H1 (cell line): ENCODE measurements at regions not wholly inside any gene's neighbourhood (a gene's known extent, or its start where the extent isn't known, plus 50 kb on each side); places are given as distances from the start of the nearest gene placed in this dataset.

Experiments used
- CTCF ChIA-PET: fragments of 300-600 bp; sonication (Branson Sonifier 250); formaldehyde crosslinking; loops from one replicate; lab custom pipeline; 2021; ENCODE audit not compliant: partially characterized antibody; lab: Charles Lee
- POLR2A ChIA-PET: fragments of 300-600 bp; sonication (Branson Sonifier 250); formaldehyde crosslinking; loops from one replicate; lab custom pipeline; 2021; ENCODE audit warnings: inconsistent platforms; ENCODE audit not compliant: partially characterized antibody; lab: Charles Lee
- DNase-seq, 2 experiments: peaks; one replicate each; pipeline versions ENCODE4 v3.0.0 to v3.0.0-alpha.2; 2010 to 2022; ENCODE audit warnings: low spot score in 2 of 2, low read depth in 1 of 2, mixed read lengths in 1 of 2
- FAIRE-seq: peaks from 2 replicates; lab custom pipeline; 2011; peaks lifted over from hg19 to GRCh38; lab: Jason Lieb, UNC
- H2AFZ ChIP-seq: 2 replicates; pipeline ENCODE4 v1.8.1; 2012; ENCODE audit warnings: low read length, inconsistent platforms
- H2AK5ac ChIP-seq: 2 replicates; pipeline ENCODE4 v1.6.1; 2013; ENCODE audit warnings: low read depth, low read length
- H2BK120ac ChIP-seq: replicated peaks from 2 replicates; pipeline ENCODE3; 2013; ENCODE audit warnings: low read depth, low read length, inconsistent platforms
- H2BK12ac ChIP-seq: 2 replicates; pipeline ENCODE4 v1.6.1; 2013; ENCODE audit warnings: low read depth, low read length
- H2BK15ac ChIP-seq: 2 replicates; pipeline ENCODE4 v1.6.1; 2013; ENCODE audit warnings: low read length
- H2BK20ac ChIP-seq: 2 replicates; pipeline ENCODE4 v1.6.1; 2013; ENCODE audit warnings: low read length
- H2BK5ac ChIP-seq: 2 replicates; pipeline ENCODE4 v1.6.1; 2013; ENCODE audit warnings: low read depth, low read length
- H3K14ac ChIP-seq: 2 replicates; pipeline ENCODE4 v1.6.1; 2013; ENCODE audit warnings: inconsistent platforms; ENCODE audit not compliant: insufficient read length
- H3K18ac ChIP-seq: 2 replicates; pipeline ENCODE4 v1.6.1; 2013; ENCODE audit warnings: low read length; ENCODE audit errors: extremely low read depth
- H3K23ac ChIP-seq: 2 replicates; pipeline ENCODE4 v1.6.1; 2013; ENCODE audit warnings: inconsistent platforms; ENCODE audit not compliant: insufficient read length
- H3K23me2 ChIP-seq: 2 replicates; pipeline ENCODE4 v1.6.1; 2013; ENCODE audit warnings: low read depth, low read length
- H3K27ac ChIP-seq: 2 replicates; pipeline ENCODE4 v1.6.1; 2011; ENCODE audit warnings: low read depth, low read length, inconsistent platforms
- H3K27me3 ChIP-seq, 4 experiments: replicated peaks in 1 of 4; 1 replicate in 1 of 4; 2 replicates in 3 of 4; pipeline versions ENCODE4 v1.6.1 to v1.8.1; 2011 to 2013; ENCODE audit warnings: low read length in 3 of 4, mild to moderate bottlenecking in 3 of 4, inconsistent platforms in 2 of 4, mixed read lengths in 2 of 4, moderate library complexity in 1 of 4; ENCODE audit not compliant: control insufficient read depth in 3 of 4, insufficient read depth in 3 of 4; ENCODE audit errors: extremely low read depth in 1 of 4
- H3K36me3 ChIP-seq, 4 experiments: 2 replicates each; pipeline versions ENCODE4 v1.6.1 to v1.8.1; 2011 to 2013; ENCODE audit warnings: mild to moderate bottlenecking in 4 of 4, low read length in 3 of 4, moderate library complexity in 2 of 4, control low read depth in 1 of 4, inconsistent platforms in 1 of 4; ENCODE audit not compliant: insufficient read depth in 4 of 4, control insufficient read depth in 2 of 4
- H3K4ac ChIP-seq: replicated peaks from 2 replicates; pipeline ENCODE3; 2013; ENCODE audit warnings: low read length, low read depth, mixed read lengths, inconsistent platforms; ENCODE audit not compliant: insufficient read length
- H3K4me1 ChIP-seq, 4 experiments: replicated peaks in 1 of 4; 1 replicate in 1 of 4; 2 replicates in 3 of 4; pipeline versions ENCODE4 v1.6.1 to v1.8.1; 2011 to 2013; ENCODE audit warnings: low read length in 3 of 4, inconsistent platforms in 2 of 4, mixed read lengths in 1 of 4; ENCODE audit not compliant: insufficient read depth in 4 of 4, control insufficient read depth in 3 of 4
- H3K4me2 ChIP-seq, 2 experiments: 2 replicates each; pipeline versions ENCODE4 v1.6.1 to v1.8.1; 2011 to 2013; ENCODE audit warnings: low read depth in 2 of 2, low read length in 2 of 2, control low read depth in 1 of 2, inconsistent platforms in 1 of 2, mild to moderate bottlenecking in 1 of 2; ENCODE audit not compliant: insufficient read depth in 1 of 2
- H3K4me3 ChIP-seq, 4 experiments: fragments of 200-600, 300-600 bp in 1 of 4; sonication (generic), shearing (Covaris generic), sonication (Bioruptor Twin) in 1 of 4; 2 replicates each; pipeline versions ENCODE4 v1.5.1 to v1.8.1; 2011 to 2016; ENCODE audit warnings: low read length in 4 of 4, low read depth in 3 of 4, control low read depth in 2 of 4, inconsistent platforms in 2 of 4, mild to moderate bottlenecking in 2 of 4, mixed read lengths in 1 of 4, moderate library complexity in 1 of 4; ENCODE audit not compliant: insufficient read depth in 2 of 4; ENCODE audit errors: extremely low read depth in 1 of 4
- H3K56ac ChIP-seq: replicated peaks from 2 replicates; pipeline ENCODE3; 2013; ENCODE audit warnings: low read depth, mild to moderate bottlenecking, mixed read lengths, low read length, inconsistent platforms; ENCODE audit not compliant: insufficient read length
- H3K79me1 ChIP-seq: 2 replicates; pipeline ENCODE4 v1.6.1; 2013; ENCODE audit warnings: low read depth, low read length, control low read depth
- H3K79me2 ChIP-seq, 2 experiments: 2 replicates each; pipeline versions ENCODE4 v1.6.1 to v1.8.1; 2012 to 2013; ENCODE audit warnings: low read length in 2 of 2, mild to moderate bottlenecking in 2 of 2, inconsistent platforms in 1 of 2; ENCODE audit not compliant: insufficient read depth in 2 of 2, control insufficient read depth in 1 of 2
- H3K9ac ChIP-seq, 4 experiments: replicated peaks in 1 of 4; 1 replicate in 1 of 4; 2 replicates in 3 of 4; pipeline versions ENCODE4 v1.6.1 to v1.8.1; 2011 to 2013; ENCODE audit warnings: low read depth in 3 of 4, low read length in 3 of 4, control low read depth in 2 of 4, mild to moderate bottlenecking in 2 of 4, moderate library complexity in 2 of 4, inconsistent platforms in 1 of 4; ENCODE audit errors: extremely low read depth in 1 of 4
- H3K9me3 ChIP-seq, 2 experiments: 2 replicates each; pipeline versions ENCODE4 v1.6.1 to v1.8.1; 2012 to 2013; ENCODE audit warnings: mild to moderate bottlenecking in 2 of 2, moderate library complexity in 2 of 2, control low read depth in 1 of 2, inconsistent platforms in 1 of 2, low read depth in 1 of 2, low read length in 1 of 2, mixed read lengths in 1 of 2; ENCODE audit not compliant: insufficient read depth in 2 of 2
- H4K20me1 ChIP-seq, 2 experiments: replicated peaks in 1 of 2; 2 replicates each; pipeline versions ENCODE3 to v1.8.1; 2011 to 2013; ENCODE audit warnings: inconsistent platforms in 2 of 2, low read length in 2 of 2, mild to moderate bottlenecking in 1 of 2; ENCODE audit not compliant: insufficient read depth in 2 of 2, control insufficient read depth in 1 of 2
- H4K5ac ChIP-seq: 2 replicates; pipeline ENCODE4 v1.6.1; 2013; ENCODE audit warnings: low read length, low read depth, mixed read lengths, inconsistent platforms; ENCODE audit not compliant: insufficient read length
- H4K8ac ChIP-seq: 2 replicates; pipeline ENCODE4 v1.8.0; 2013; ENCODE audit warnings: mild to moderate bottlenecking, moderate library complexity, low read length, inconsistent platforms; ENCODE audit not compliant: insufficient read depth; ENCODE audit errors: extremely low read depth
- H4K91ac ChIP-seq: replicated peaks from 2 replicates; pipeline ENCODE3; 2013; ENCODE audit warnings: low read length, mixed read lengths, inconsistent platforms; ENCODE audit not compliant: insufficient read length
- BCL11A ChIP-seq, 2 experiments: IDR thresholded peaks; one replicate each; pipeline ENCODE4 v1.6.1; 2011; ENCODE audit warnings: low read depth in 2 of 2, low read length in 2 of 2, mild to moderate bottlenecking in 2 of 2
- BRCA1 ChIP-seq: IDR thresholded peaks from 2 replicates; pipeline ENCODE4 v1.6.1; 2012; ENCODE audit warnings: low read depth, low read length, improper control_type of control experiment
- CHD1 ChIP-seq: IDR thresholded peaks from 2 replicates; pipeline ENCODE4 v1.6.1; 2012; ENCODE audit warnings: low read depth, low read length, improper control_type of control experiment
- E2F6 ChIP-seq: IDR thresholded peaks from 2 replicates; pipeline ENCODE4 v1.6.1; 2012; ENCODE audit warnings: inconsistent platforms
- EGR1 ChIP-seq: IDR thresholded peaks from 2 replicates; pipeline ENCODE4 v1.6.1; 2011; ENCODE audit warnings: low read depth, low read length, borderline replicate concordance
- MAX ChIP-seq: IDR thresholded peaks from 2 replicates; pipeline ENCODE4 v1.6.1; 2012; ENCODE audit warnings: inconsistent platforms
- POU5F1 ChIP-seq: IDR thresholded peaks from 2 replicates; pipeline ENCODE4 v1.6.1; 2011; ENCODE audit warnings: low read depth, mild to moderate bottlenecking, low read length, moderate library complexity
- TAF1 ChIP-seq: IDR thresholded peaks from 2 replicates; pipeline ENCODE4 v1.6.1; 2011; ENCODE audit warnings: mild to moderate bottlenecking, low read depth, low read length
- TBP ChIP-seq: IDR thresholded peaks from 2 replicates; pipeline ENCODE4 v1.6.1; 2011; ENCODE audit warnings: low read depth, low read length, improper control_type of control experiment
- USF2 ChIP-seq: IDR thresholded peaks from 2 replicates; pipeline ENCODE4 v1.6.1; 2011; ENCODE audit warnings: low read length, improper control_type of control experiment
- YY1 ChIP-seq: IDR thresholded peaks from 2 replicates; pipeline ENCODE4 v1.6.1; 2011; ENCODE audit warnings: low read depth, mild to moderate bottlenecking, low read length
- WGBS, 2 experiments: shearing (Covaris generic) in 1 of 2; methylation state at CpG; one replicate each; pipeline versions ENCODE4 v1.1.6 to v1.1.7; 2013 to 2015; ENCODE audit warnings: low lambda C conversion rate in 2 of 2, mixed read lengths in 2 of 2, inconsistent platforms in 1 of 2, low coverage in 1 of 2, missing lambda C conversion rate in 1 of 2; ENCODE audit not compliant: insufficient replicate concordance in 2 of 2, insufficient coverage in 1 of 2, insufficient read length in 1 of 2; ENCODE audit errors: extremely low coverage in 1 of 2, missing lambda C conversion rate in 1 of 2; 5-methylcytosine and 5-hydroxymethylcytosine counted together

DNA sequence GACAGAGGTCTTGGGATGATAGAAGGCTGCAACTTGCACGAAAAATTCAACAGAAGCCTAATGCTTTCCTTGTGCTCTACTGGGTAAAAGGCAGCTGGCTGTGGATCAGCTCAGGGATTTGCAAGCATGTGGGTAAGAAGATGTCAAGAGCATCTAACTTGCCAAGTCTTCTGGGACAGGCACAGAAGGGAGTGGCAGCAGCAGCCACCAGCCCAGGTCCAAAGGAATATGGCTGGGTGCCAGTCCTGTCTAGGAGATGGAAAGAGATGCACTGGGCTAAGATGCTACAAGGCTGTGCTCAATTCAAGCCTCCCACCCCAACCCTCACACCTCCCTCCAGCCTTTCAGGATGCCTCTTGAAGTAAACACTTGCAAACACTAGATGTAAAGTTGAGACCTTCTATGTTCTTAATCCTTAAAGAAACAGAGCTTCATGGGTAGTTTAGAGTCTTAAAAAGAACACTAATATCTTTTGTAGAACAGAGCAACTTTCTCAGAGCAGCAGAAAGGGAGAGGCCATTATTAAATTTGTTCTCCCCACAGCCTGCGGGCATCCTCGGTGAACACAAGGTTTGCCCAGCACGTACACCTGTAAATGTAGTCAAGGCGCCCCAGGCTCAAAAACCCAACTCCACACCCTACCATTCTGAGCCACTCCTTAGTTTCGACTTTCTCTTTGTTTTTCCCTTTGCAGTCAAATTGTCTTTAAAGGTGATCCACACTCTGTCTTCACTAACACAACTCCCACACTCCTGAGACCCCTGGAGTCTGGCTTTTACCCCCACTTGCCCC is 64.6 kb upstream of the BCAR3 start:
- no peak overlapping the region for H3K56ac ChIP-seq
- no peaks in the 10 kb centered on the region for H3K79me2 ChIP-seq
- no peak overlapping the region for H2BK120ac ChIP-seq
- no peak overlapping the region for H2AK5ac ChIP-seq
- no peak overlapping the region for H2BK12ac ChIP-seq
- H3K23ac ChIP-seq: no peak overlapping the region
- no peak for DNase-seq
- H3K9me3 ChIP-seq: peaks cover 3 to 5% of the 10 kb centered on the region in 2 experiments; a peak in 2 of 4 replicates
- H3K23me2 ChIP-seq: no peaks in the 10 kb centered on the region; the same call in 1 of the 2 replicates
- FAIRE-seq: no peak
- no peaks in the 10 kb centered on the region for H3K36me3 ChIP-seq
- H2BK5ac ChIP-seq: no peak overlapping the region
- no peak overlapping the region for H3K9ac ChIP-seq
- no peak overlapping the region for H3K18ac ChIP-seq
- no peaks in the 10 kb centered on the region for H3K79me1 ChIP-seq
- no peak overlapping the region for H4K5ac ChIP-seq
- ChIA-PET POLR2A (no interaction called here), CTCF (interaction anchor here (0.6 to 4.3 kb wide), 4 partner anchors 12 to 111 kb away, joined by 3 to 37 read pairs (median 6); no protein-coding TSS in a partner anchor)
- no peak overlapping the region for H2AFZ ChIP-seq
- H3K27ac ChIP-seq: no peak overlapping the region
- H3K27me3 ChIP-seq: no peaks in the 10 kb centered on the region; a peak in 1 of 7 replicates
- no peak overlapping the region for H2BK15ac ChIP-seq
- H3K4ac ChIP-seq: no peak overlapping the region
- no peak overlapping the region for H4K8ac ChIP-seq
- no peak overlapping the region for H2BK20ac ChIP-seq
- 87% methylated on average over 6 of the region's 6 CpGs; no CpG with 5 or more reads in 1 of the 2 experiments for WGBS, 2 experiments
- H4K20me1 ChIP-seq: no peaks in the 10 kb centered on the region
- H3K4me3 ChIP-seq: no peak overlapping the region
- H3K14ac ChIP-seq: no peak overlapping the region
- no peaks in the 10 kb centered on the region for H3K4me1 ChIP-seq
- H4K91ac ChIP-seq: no peak overlapping the region
- H3K4me2 ChIP-seq: no peak overlapping the region
- no peak for TF ChIP-seq TAF1
- no peak for TF ChIP-seq E2F6
- no peak for TF ChIP-seq CHD1
- TF ChIP-seq TBP: no peak
- TF ChIP-seq MAX: no peak
- no peak for TF ChIP-seq YY1
- no peak for TF ChIP-seq POU5F1
- TF ChIP-seq BRCA1: no peak
- no peak for TF ChIP-seq EGR1
- no peak for TF ChIP-seq USF2
- no peak for TF ChIP-seq BCL11A (IDR thresholded peaks at IDR 0.05; ENCODE audit: low read depth in 2 of 2, low read length in 2 of 2)
